ENCODE measurements at regions not wholly inside any gene's neighbourhood (a gene's known extent, or its start where the extent isn't known, plus 50 kb on each side); places are given as distances from the start of the nearest gene placed in this dataset.

GRCh38 chr3:8204331-8204730 is 297.3 kb upstream of the LMCD1 start:
- Mint-ChIP-seq H3K27ac (no peak overlapping the region), H3K36me3 (no peaks in the 10 kb centered on the region), H3K27me3 (no peaks in the 10 kb centered on the region), H3K4me3 (no peak overlapping the region), H3K9me3 (no peaks in the 10 kb centered on the region), H3K4me1 (no peaks in the 10 kb centered on the region)
- ATAC-seq = no peak

GRCh38 chr3:8204853-8205650 is 296.6 kb upstream of the LMCD1 start:
- no peak for ATAC-seq
- Mint-ChIP-seq H3K9me3 (no peaks in the 10 kb centered on the region), H3K27me3 (no peaks in the 10 kb centered on the region), H3K4me1 (no peaks in the 10 kb centered on the region), H3K36me3 (no peaks in the 10 kb centered on the region), H3K27ac (no peak overlapping the region), H3K4me3 (no peak overlapping the region)

- H3K27me3 Mint-ChIP-seq = no peaks in the 10 kb centered on the region
- no peak for ATAC-seq
- no peak overlapping the region for H3K27ac Mint-ChIP-seq
- no peak overlapping the region for H3K4me3 Mint-ChIP-seq
- no peaks in the 10 kb centered on the region for H3K9me3 Mint-ChIP-seq
- no peaks in the 10 kb centered on the region for H3K36me3 Mint-ChIP-seq
- no peaks in the 10 kb centered on the region for H3K4me1 Mint-ChIP-seq
Measured at GRCh38 chr3:8205881-8206280, 295.7 kb upstream of the LMCD1 start.

GRCh38 chr3:8206971-8207617 is 294.5 kb upstream of the LMCD1 start:
- ATAC-seq = no peak
- no peaks in the 10 kb centered on the region for H3K9me3 Mint-ChIP-seq
- no peak overlapping the region for H3K27ac Mint-ChIP-seq
- no peaks in the 10 kb centered on the region for H3K36me3 Mint-ChIP-seq
- H3K4me1 Mint-ChIP-seq = no peaks in the 10 kb centered on the region
- H3K4me3 Mint-ChIP-seq = no peak overlapping the region
- no peaks in the 10 kb centered on the region for H3K27me3 Mint-ChIP-seq

- Mint-ChIP-seq H3K36me3 (no peaks in the 10 kb centered on the region), H3K9me3 (no peaks in the 10 kb centered on the region), H3K4me3 (no peak overlapping the region), H3K27me3 (peaks cover 16% of the 10 kb centered on the region), H3K4me1 (no peaks in the 10 kb centered on the region), H3K27ac (no peak overlapping the region)
- no peak for ATAC-seq
Measured at GRCh38 chr3:8210882-8211341, 290.7 kb upstream of the LMCD1 start.

- H3K36me3 Mint-ChIP-seq = no peaks in the 10 kb centered on the region
- H3K9me3 Mint-ChIP-seq = no peaks in the 10 kb centered on the region
- no peaks in the 10 kb centered on the region for H3K4me1 Mint-ChIP-seq
- peaks cover 25% of the 10 kb centered on the region for H3K27me3 Mint-ChIP-seq
- H3K27ac Mint-ChIP-seq = no peak overlapping the region
- no peak for ATAC-seq
- no peak overlapping the region for H3K4me3 Mint-ChIP-seq
Measured at GRCh38 chr3:8212794-8213193, 288.8 kb upstream of the LMCD1 start.

- H3K4me1 Mint-ChIP-seq = no peaks in the 10 kb centered on the region
- ATAC-seq = no peak
- no peaks in the 10 kb centered on the region for H3K36me3 Mint-ChIP-seq
- H3K4me3 Mint-ChIP-seq = no peak overlapping the region
- H3K27me3 Mint-ChIP-seq = peaks cover 25% of the 10 kb centered on the region
- H3K27ac Mint-ChIP-seq = no peak overlapping the region
- no peaks in the 10 kb centered on the region for H3K9me3 Mint-ChIP-seq
Measured at GRCh38 chr3:8213286-8213685, 288.3 kb upstream of the LMCD1 start.

- no peaks in the 10 kb centered on the region for H3K9me3 Mint-ChIP-seq
- no peak overlapping the region for H3K4me3 Mint-ChIP-seq
- no peak for ATAC-seq
- H3K27ac Mint-ChIP-seq = no peak overlapping the region
- peaks cover 25% of the 10 kb centered on the region for H3K27me3 Mint-ChIP-seq
- no peaks in the 10 kb centered on the region for H3K36me3 Mint-ChIP-seq
- no peaks in the 10 kb centered on the region for H3K4me1 Mint-ChIP-seq
Measured at GRCh38 chr3:8215821-8216220, 285.8 kb upstream of the LMCD1 start.

GRCh38 chr3:8218353-8218940 is 283.2 kb upstream of the LMCD1 start:
- Mint-ChIP-seq H3K4me1 (no peaks in the 10 kb centered on the region), H3K36me3 (no peaks in the 10 kb centered on the region), H3K4me3 (no peak overlapping the region), H3K27me3 (peaks cover 18% of the 10 kb centered on the region), H3K9me3 (no peaks in the 10 kb centered on the region), H3K27ac (no peak overlapping the region)
- no peak for ATAC-seq

- Mint-ChIP-seq H3K27me3 (peaks cover 15% of the 10 kb centered on the region), H3K4me3 (no peak overlapping the region), H3K4me1 (no peaks in the 10 kb centered on the region), H3K9me3 (no peaks in the 10 kb centered on the region), H3K27ac (no peak overlapping the region), H3K36me3 (no peaks in the 10 kb centered on the region)
- ATAC-seq = no peak
Measured at GRCh38 chr3:8220291-8220690, 281.3 kb upstream of the LMCD1 start.

- Mint-ChIP-seq H3K9me3 (no peaks in the 10 kb centered on the region), H3K4me3 (no peak overlapping the region), H3K36me3 (no peaks in the 10 kb centered on the region), H3K27ac (no peak overlapping the region), H3K4me1 (no peaks in the 10 kb centered on the region), H3K27me3 (no peaks in the 10 kb centered on the region)
- ATAC-seq = no peak
Measured at GRCh38 chr3:8223766-8224165, 277.9 kb upstream of the LMCD1 start.

GRCh38 chr3:8224941-8225340 is 276.7 kb upstream of the LMCD1 start:
- ATAC-seq = no peak
- Mint-ChIP-seq H3K4me1 (no peaks in the 10 kb centered on the region), H3K9me3 (no peaks in the 10 kb centered on the region), H3K36me3 (no peaks in the 10 kb centered on the region), H3K27me3 (no peaks in the 10 kb centered on the region), H3K27ac (no peak overlapping the region), H3K4me3 (no peak overlapping the region)

GRCh38 chr3:8233938-8234337 is 267.7 kb upstream of the LMCD1 start:
- Mint-ChIP-seq H3K36me3 (no peaks in the 10 kb centered on the region), H3K9me3 (no peaks in the 10 kb centered on the region), H3K4me3 (no peak overlapping the region), H3K4me1 (no peaks in the 10 kb centered on the region), H3K27me3 (peaks cover 17% of the 10 kb centered on the region), H3K27ac (no peak overlapping the region)
- no peak for ATAC-seq

GRCh38 chr3:8236264-8236663 is 265.4 kb upstream of the LMCD1 start:
- no peaks in the 10 kb centered on the region for H3K4me1 Mint-ChIP-seq
- H3K27ac Mint-ChIP-seq = no peak overlapping the region
- no peaks in the 10 kb centered on the region for H3K36me3 Mint-ChIP-seq
- no peak overlapping the region for H3K4me3 Mint-ChIP-seq
- no peaks in the 10 kb centered on the region for H3K9me3 Mint-ChIP-seq
- peaks cover 17% of the 10 kb centered on the region for H3K27me3 Mint-ChIP-seq
- ATAC-seq = no peak

GRCh38 chr3:8237893-8238292 is 263.7 kb upstream of the LMCD1 start:
- ATAC-seq = no peak
- Mint-ChIP-seq H3K27ac (no peak overlapping the region), H3K27me3 (peaks cover 8% of the 10 kb centered on the region), H3K4me1 (no peaks in the 10 kb centered on the region), H3K9me3 (peaks cover 2% of the 10 kb centered on the region), H3K36me3 (no peaks in the 10 kb centered on the region), H3K4me3 (no peak overlapping the region)

GRCh38 chr3:8238432-8238831 is 263.2 kb upstream of the LMCD1 start:
- peaks cover 7% of the 10 kb centered on the region for H3K9me3 Mint-ChIP-seq
- H3K27ac Mint-ChIP-seq = no peak overlapping the region
- no peaks in the 10 kb centered on the region for H3K4me1 Mint-ChIP-seq
- H3K4me3 Mint-ChIP-seq = no peak overlapping the region
- no peak for ATAC-seq
- no peaks in the 10 kb centered on the region for H3K36me3 Mint-ChIP-seq
- H3K27me3 Mint-ChIP-seq = peaks cover 8% of the 10 kb centered on the region
